SHP77 treated with DMSO at 0.1 percent for 48 hours (cell line): ENCODE measurements at regions not wholly inside any gene's neighbourhood (a gene's known extent, or its start where the extent isn't known, plus 50 kb on each side); places are given as distances from the start of the nearest gene placed in this dataset.

Experiments used
- DNase-seq: peaks from one replicate; lab custom pipeline; 2025; lab: John Stamatoyannopoulos, UW

DNA sequence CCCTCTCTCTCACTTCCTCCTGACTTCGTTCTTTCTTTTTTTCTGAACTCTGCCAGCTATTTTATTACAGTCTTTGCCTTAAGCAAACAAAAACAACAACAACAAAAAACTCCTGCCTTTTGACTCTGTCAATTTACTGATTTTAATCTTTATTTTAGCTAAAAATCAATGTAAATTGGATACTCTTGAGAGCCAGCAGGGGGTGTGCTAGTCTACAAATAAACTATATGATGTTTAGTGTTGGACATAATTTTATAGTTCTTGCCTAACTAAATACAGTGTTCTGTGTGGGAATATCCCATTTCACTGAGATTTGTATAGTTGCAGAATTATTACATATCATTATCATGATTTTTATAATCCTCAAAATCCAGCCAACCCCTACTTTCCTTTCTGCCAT, 1199.9 kb upstream of the SPRY2 start:
- no peak for DNase-seq

DNA sequence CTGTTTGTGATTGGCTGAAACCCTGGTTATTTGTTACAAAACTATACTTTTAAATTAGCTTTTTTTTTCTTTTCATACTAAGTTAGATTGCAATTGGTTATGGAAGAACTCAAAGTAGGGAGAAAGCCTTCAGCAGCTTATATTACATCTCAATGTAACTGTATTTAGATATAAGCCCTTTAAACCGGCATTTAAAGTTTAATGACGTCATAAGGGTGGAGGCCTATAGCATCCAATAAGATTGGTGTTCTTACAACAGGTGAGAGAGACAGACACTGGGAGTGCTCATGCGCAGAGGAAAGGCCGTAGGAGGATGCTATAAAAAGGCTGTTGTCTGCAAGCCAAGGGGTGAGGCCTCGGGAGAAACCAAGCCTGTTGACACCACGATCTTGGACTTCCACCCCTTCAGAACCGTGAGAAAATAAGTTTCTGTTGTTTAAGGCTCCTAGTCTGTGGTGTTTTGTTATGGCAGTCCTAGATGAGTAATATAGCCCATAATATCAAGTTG, 1198.8 kb upstream of the SPRY2 start:
- no peak for DNase-seq

DNA sequence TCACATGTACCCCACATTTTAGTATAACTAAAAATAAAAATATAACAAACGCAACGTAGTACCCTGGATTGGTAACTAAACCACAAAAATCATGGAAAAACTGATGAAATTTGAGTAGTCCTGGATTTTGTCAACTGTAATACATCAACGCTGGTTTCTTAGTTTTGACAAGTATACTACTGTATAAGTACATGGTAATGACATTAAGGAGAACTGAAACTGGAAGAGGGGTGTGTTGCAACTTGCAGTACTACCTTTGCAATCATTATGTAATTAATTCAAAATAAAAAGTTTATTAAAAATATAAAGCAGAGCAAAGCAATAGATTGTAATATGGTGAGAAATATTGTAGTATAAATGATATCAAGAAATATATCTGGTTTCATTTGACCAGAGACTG, 1158.0 kb upstream of the SPRY2 start:
- DNase-seq = no peak

DNA sequence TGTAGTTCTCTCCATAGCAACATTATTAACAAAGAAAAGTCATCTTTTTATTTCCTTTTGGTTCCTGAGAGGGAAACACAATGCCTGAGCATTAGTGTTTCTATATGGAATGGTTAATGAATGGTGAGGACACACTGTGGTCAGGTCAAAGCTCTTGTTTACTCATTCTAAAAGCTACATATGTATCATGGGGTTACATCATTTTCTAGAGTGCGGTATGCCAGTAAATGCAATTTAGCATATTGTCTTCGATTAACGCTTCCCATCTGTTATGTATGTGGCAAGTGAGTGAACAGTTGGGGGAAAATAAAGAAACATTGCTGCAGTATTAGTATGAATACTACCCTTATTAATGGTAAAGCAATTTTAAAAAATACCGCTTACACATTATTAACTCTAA, 1152.2 kb upstream of the SPRY2 start:
- DNase-seq = no peak

DNA sequence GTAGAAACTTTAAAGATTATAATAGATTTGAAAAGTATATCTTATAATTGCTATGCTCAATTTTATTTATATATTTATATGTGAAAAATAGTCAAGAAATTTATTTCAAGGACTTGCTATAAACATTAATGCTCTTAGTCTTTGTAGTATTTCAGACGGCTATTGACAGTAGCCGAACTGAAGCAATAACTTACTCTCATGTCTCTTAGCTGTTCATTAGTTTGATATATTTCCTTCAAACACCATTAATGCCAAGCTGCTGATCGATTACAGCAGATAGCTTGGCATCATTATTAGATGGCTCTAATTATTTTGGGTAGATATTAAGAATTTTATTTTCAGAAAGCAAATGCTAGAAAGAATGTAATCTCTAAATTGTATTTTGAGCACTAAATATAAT, 1151.5 kb upstream of the SPRY2 start:
- DNase-seq = no peak

DNA sequence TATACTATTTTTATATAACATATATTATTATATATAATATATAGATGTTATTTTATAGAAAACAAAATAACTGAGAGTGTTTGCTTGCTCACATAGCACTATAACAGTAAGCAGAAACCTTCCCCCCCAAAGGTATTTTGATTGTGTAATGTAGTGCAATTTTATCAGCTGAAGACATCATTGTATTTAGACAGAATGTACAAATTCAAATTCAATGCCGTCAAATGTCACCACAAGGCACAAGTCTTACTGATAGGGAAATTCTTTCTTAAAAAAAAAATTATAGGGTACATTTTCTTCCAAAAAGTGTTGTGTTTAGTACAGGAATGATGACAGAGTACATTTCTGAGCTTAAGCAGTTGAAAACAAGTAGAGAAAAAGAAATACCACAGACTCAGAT, 1147.1 kb upstream of the SPRY2 start:
- no peak for DNase-seq

DNA sequence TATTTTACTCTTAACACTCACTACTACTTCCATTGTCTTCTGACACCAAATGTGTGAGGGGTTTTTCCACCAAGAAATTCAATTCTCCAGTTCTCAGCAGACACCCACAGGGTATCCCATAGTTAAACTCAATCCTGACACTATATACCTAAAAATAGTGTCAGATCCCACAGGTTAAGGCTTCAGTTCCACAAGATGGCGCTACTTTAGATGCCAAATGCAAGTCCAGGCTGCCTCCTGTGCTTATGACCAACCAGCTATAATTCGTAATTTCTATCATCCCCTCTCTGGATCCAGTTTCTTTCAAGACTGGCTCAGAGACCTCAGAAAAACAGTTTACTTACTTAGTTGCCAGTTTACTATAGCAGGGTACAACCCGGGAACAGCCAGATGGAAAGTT, 1146.2 kb upstream of the SPRY2 start:
- peak; percentile 5 for DNase-seq

DNA sequence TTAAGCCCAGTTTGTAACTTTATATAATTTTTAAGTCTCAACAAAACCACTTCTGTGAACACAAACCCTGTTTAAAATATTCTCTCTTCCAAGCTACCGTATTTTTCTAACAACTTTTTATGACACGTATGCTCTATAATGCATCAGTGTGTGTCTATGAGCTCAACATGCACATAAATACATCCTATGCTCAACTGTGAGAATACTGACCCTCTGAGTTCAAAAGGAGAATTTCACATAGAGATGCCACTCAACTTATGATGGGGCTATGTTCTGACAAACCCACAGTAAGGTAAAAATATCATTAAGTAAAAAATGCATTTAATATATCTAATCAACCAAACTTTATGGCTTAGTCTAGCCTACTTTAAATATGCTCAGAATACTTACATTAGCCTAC, 1139.7 kb upstream of the SPRY2 start:
- DNase-seq = no peak

DNA sequence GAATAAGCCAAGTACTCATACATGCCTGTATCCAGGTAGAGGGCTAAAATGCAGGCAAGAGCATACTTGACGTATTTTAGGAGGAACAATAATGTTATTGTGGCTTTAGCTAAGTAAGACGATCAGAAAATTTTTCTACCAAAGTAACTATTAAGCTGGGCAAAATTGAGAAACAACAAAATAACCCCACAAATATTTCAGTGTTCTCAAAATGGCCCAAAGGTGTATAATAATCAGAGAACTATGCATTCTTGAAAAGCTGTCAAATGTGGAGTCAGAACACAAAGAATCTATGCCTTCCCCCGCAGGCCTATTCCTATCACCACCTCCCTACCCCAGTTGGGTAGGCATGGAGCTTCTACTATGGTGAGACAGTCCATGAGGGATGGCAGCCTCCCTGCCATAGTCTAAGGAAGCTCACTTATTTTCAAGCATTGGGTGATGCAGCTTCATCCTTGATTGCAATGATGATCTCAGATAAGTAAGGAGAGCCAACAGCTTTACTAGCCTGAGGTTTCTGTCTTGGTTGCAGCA, 1132.5 kb upstream of the SPRY2 start:
- no peak for DNase-seq

DNA sequence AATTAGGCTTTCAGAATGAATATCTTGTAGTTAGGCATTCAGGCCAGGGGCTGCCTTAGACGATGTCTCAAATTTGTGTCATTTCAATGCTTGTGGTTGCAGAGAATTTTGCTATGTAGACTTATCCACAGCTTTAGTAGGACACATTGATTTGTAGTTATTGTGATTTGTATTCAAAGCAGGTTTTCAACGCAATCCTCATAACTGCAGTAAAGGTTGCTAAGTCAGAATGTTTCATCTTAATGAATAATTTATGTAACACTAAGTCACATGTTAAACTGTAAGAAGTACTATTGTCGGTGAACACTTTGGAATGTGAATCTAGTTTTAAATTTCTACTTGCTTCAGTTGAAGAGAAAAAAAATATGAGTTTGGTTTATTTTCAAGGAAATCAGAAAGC, 1117.2 kb upstream of the SPRY2 start:
- no peak for DNase-seq

DNA sequence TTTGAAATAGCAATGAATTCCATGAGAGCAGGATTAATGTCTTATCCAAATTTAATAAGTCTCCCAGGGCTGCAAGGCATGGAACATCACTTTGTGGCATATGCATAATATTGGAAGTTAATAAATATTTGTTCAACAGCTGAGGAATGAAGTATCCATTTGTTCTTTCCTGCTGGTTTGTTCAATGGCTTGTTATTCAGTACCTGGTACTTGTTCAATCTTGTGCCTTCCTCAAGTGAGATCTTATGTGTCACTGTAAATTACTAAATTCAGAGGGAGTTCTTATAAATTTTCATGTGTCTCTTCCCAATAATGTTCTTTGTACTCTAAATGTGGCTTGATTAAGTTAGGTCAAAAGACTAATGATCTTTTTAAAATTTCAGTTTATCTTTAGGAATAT, 1105.5 kb upstream of the SPRY2 start:
- DNase-seq = no peak

DNA sequence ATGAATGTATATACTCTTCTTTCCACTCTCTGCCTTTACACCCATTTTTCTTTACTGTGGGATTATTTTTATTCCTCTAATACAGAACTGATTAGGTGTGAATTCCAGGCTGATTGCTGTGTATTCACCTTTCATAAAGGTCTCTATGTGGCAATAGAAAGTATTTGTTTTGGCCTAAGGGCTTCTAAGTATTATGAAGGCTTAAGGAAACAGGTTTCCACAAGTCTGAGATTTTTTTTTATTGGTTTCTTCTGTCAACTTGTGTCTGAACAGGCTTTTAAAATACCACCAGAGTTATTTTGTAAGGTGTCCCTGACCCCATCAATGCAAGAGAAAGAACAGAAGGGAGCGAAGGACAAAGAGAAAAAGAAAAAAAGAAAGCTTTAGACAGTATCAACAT, 1102.0 kb upstream of the SPRY2 start:
- no peak for DNase-seq

DNA sequence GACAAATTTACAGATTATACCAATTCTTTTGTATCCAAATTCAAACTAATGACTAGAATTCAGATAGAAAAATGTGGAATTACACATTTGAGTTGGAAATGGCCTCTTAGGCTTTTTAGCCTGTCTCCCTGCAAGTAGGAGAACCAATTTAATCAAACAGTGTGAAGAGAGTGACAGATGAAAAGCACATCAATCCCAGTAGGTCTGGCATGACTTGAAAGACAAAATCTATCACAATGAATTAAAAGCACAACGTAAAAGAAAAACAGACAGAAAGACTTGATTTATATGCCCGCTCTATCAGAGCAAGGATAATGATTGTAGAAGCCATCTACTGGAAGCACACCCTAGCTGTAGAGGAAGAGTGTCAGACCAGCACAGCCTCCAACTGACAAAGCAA, 1084.4 kb upstream of the SPRY2 start:
- no peak for DNase-seq

DNA sequence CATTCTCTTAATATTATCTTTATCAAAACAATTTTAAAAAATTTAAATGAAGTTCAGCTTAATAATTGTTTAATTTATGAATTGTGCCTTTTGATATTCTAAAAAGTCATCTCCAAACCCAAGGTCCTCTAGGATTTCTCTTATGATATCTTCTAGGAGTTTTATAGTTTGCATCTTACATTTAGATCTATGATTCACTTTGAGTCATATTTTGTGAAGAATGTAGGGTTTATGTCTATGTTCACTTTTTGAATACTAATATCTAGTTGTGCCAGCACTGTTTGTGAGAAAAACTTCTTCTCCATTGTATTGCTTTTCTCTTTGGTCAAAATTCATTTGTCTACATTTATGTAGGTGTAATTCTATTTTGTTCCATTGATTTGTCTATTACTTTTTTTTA, 1068.4 kb upstream of the SPRY2 start:
- no peak for DNase-seq

DNA sequence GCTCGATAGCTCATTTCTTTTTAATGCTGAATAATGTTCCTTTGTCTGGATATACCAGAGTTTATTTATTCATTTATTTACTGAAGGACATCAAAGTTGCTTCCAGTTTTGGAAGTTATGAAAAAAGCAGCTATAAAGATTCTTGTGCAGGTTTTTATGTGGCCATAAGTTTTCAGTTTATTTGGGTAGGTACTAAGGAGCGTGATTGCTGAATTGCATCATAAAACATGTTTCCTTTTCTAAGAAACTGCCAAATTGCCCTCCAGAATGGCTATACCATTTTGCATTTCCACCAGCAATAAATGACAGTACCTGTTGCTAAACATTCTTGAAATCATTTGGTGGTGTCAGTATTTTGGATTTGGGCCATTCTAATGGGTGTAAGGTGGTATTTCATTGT, 1067.7 kb upstream of the SPRY2 start:
- DNase-seq = no peak

DNA sequence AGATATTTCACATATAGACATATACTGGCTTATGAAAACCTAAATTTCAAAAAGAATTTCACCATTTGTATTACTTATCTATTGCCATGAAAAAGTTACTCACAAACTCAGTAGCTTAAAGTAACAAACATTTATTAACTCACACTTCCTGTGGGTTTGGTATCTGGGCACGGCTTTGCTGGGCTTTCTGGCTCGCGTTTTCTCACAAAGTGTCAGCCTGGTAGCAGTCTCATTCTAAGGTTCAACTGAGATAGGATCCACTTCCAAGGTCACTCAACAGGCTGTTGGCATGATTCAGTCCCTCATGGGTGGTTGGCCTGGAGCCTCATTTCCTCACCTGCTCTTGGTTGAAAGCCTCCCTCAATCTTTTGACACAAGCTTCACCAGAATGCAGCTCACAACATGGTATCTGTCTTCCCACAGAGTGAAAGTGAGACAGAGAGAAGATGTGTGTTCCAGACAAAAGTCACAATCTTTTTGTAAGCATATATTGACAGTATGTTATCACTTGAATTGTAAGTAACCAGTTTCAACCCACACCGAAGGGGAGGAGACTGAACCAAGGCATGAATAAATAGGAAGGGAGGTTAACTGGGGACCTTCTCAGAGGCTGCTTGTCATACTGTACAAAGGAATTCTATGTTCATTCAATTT, 1065.8 kb upstream of the SPRY2 start:
- no peak for DNase-seq

DNA sequence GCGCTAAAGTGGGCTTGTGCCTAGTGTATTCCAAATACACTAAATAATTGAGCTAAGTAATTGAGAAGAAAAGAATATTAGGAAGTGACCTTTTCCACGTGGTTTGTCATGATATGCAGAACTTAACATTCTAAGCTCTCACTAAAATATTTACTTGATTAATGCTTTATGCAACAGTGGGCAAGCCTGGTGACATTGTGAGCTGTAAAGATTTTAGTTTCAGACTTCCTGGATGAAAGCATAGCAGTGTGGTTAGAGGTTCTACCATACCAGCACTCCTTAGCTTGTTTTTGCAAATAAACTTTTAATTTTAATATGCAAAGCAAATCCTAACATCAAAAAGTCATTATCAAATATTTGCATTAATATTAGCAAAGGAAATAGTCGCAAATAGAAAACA, 1065.1 kb upstream of the SPRY2 start:
- DNase-seq = no peak

DNA sequence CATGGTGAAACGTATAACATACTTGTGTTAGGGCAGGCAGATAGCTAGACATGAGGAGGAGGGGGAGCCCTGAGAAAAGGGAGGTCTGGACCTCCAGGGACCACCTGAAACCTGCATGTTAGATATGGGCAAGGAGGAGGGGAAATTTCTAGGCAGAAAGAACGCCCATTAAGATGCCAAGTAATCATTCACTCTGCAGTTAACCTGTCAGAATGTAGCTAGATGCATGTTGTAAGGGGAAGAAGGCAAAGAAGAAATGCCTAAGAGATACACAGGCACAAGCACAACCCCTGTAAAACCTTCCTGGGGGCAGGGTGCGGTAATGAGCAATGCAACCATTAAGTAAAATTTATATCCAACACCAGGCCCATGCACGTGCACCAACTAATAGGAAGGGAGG, 1055.3 kb upstream of the SPRY2 start:
- no peak for DNase-seq

DNA sequence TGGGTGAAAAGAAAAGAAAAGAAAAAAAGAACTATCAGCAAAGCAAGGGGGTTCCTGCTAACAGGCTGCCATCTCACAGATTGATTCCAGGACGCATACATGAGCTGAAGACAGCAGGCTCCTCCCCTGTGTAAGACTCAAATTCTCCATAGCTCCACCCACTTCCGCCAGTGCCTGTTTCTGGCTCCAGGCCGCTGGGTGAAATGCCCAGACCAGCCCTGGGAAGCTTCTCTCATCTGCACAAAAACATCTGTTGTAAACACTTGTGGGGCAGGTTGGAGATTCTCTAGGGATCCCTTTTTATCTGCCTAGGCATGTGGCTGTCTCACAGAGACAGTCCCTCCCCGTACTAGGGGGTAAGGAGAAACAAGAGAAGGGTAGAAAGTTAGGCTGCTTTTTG, 1054.4 kb upstream of the SPRY2 start:
- DNase-seq = peak; percentile 2

DNA sequence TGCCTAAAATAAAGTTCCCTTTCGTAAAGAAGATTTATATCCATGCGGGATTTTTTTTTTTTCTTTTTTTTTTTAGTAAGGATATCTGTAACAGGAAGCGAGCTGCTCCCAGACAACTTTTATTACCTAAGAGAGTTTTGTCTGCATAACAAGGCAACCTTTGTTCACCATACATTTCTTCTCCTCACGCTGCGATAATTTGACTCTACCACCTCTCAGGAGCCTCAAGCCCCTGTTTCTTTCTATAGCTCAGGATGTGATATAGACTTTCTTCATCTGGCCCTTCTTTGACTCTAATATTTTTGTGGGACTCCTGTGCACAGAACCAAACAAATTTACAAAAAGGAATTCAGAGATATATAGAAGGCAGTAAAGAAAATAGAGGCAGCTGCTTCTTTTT, 1053.7 kb upstream of the SPRY2 start:
- DNase-seq = no peak

DNA sequence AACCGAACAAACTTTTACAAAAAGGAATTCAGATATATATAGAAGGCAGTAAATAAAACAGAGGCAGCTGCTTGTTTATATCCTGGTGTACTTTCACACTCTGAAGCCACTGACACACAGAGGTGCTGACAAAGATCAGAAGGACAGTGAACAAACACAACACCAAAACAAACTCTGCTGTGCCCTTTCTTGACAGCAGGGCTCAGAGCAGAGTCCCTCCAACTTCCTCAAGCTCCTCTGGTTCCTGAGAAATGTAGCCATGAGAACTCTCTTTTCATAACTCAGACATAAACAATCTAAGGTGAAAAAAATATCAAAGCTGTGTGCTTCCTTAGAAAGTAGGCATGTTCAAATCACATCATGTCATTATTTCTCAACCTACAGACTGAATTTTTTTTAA, 1052.8 kb upstream of the SPRY2 start:
- DNase-seq = no peak

DNA sequence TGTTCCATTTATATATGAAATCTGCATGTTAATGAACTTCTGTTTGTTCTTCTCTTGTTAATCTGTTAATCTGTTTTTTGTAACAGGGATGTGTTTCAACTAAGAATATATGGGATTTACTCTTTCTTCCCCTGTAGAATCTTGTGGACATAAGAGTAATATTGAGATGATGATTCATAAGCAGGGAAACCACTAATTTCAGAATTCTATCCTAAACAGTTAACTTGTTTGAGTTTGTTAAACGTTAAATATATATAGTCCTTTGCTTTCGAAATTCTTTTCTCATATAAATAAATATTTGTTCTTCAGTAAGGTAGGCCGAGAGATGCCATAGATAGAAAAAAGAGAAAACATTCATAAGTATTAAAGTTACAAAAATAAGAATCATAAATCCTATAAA, 1052.2 kb upstream of the SPRY2 start:
- DNase-seq = no peak

DNA sequence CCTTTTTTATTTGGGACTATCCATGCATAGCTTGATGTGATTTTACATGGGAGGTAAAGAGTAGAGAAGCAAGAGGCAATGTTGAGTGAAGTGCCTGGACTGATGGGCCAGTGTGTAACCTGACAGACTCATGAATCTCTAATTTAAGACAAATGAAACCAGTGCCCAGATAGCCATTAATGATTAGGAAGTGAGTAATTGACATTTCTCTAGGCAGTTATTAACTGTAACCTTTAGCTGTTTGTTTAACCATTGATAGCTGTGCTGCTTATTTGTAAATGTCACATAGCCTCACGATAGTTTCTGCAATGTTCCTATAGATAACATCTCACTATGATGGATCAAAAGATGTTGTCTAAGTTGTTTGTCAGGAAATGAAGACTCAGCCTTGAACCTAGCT, 1047.5 kb upstream of the SPRY2 start:
- DNase-seq = no peak

DNA sequence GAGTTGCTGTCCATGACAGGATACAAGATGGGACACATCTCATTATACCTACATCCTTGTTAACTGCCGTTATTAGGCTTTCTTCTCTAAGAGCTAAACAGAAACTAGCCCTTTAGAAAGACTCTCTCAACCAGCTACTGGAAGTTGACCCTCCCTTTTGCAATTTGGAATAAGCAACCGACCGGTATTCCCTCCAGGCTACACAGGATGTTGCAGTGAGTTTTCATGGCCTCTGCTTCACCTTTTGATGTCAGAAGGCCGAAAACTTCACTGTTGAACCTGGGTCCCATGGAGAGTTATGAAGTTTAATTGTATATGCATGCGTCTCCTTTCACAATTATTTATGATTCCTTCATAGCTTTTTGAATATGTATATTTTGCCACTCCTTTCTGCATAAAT, 1042.5 kb upstream of the SPRY2 start:
- no peak for DNase-seq
